HCT116 (cell line): ENCODE measurements at regions not wholly inside any gene's neighbourhood (a gene's known extent, or its start where the extent isn't known, plus 50 kb on each side); places are given as distances from the start of the nearest gene placed in this dataset.

Experiments used
- ATAC-seq: fragments of 200-7000 bp; cut with Tn5 transposase; 2 replicates; pipeline ENCODE4 v1.9.1; 2020; ENCODE audit warnings: mild to moderate bottlenecking, moderate library complexity
- BruUV-seq: library from RNA; stranded (reverse); fragments of 400-500 nt; replicated peaks from 2 replicates; lab custom pipeline; 2021; lab: Mats Ljungman, UMichigan
- CTCF ChIA-PET: fragments of 300-600 bp; sonication (Branson Sonifier 250); formaldehyde crosslinking; loops from one replicate; lab custom pipeline; 2021; ENCODE audit warnings: antibody characterized with exemption; lab: Charles Lee
- POLR2A ChIA-PET: fragments of 300-600, 350-600 bp; sonication (Branson Sonifier 250); formaldehyde crosslinking; loops from one replicate; lab custom pipeline; 2021; ENCODE audit warnings: antibody characterized with exemption; lab: Charles Lee
- RAD21 ChIA-PET, 2 experiments: fragments of 300-600 bp; sonication (Branson Sonifier 250); formaldehyde crosslinking; loops; one replicate each; lab custom pipeline; 2023; ENCODE audit warnings: low total read pairs in 2 of 2; ENCODE audit not compliant: uncharacterized antibody in 2 of 2, unreplicated experiment in 2 of 2, low non-redundant PET in 1 of 2; lab: Charles Lee
- DNase-seq: peaks from one replicate; pipeline ENCODE4 v3.0.0-alpha.2; 2010; ENCODE audit warnings: low read depth, low spot score
- H2AFZ ChIP-seq: fragments of 200-600 bp; shearing (Covaris generic), sonication (generic); 2 replicates; pipeline ENCODE4 v1.6.1; 2017; ENCODE audit warnings: low read depth, mixed run types, mixed read lengths, antibody characterized with exemption, low read length; ENCODE audit not compliant: poor library complexity, severe bottlenecking
- H3K27ac ChIP-seq: 2 replicates; pipeline ENCODE4 v1.5.1; 2012; ENCODE audit warnings: low read depth, low read length
- H3K27me3 ChIP-seq: fragments of 200-600 bp; sonication (generic); 2 replicates; pipeline ENCODE4 v1.6.1; 2016; ENCODE audit warnings: mixed run types, low read length, mixed read lengths; ENCODE audit not compliant: insufficient read depth
- H3K36me3 ChIP-seq, 2 experiments: fragments of 200-500 bp in 1 of 2; fragments of 200-600 bp in 1 of 2; sonication (Bioruptor generic) in 1 of 2; sonication (generic) in 1 of 2; 2 replicates each; pipeline versions ENCODE4 v1.5.1 to v1.6.1; 2014 to 2016; ENCODE audit warnings: low read length in 2 of 2, inconsistent platforms in 1 of 2, mixed read lengths in 1 of 2, mixed run types in 1 of 2; ENCODE audit not compliant: insufficient read depth in 2 of 2, control insufficient read depth in 1 of 2
- H3K4me1 ChIP-seq, 2 experiments: fragments of 200-600 bp in 1 of 2; sonication (generic) in 1 of 2; 2 replicates each; pipeline versions ENCODE4 v1.5.1 to v1.6.1; 2012 to 2017; ENCODE audit warnings: low read length in 2 of 2, inconsistent platforms in 1 of 2, mild to moderate bottlenecking in 1 of 2, mixed read lengths in 1 of 2, mixed run types in 1 of 2, moderate library complexity in 1 of 2; ENCODE audit not compliant: insufficient read depth in 2 of 2, control insufficient read depth in 1 of 2
- H3K4me2 ChIP-seq: fragments of 200-600 bp; sonication (generic); 2 replicates; pipeline ENCODE4 v1.6.1; 2017; ENCODE audit warnings: mixed run types, low read length, mixed read lengths
- H3K4me3 ChIP-seq, 2 experiments: fragments of 200-600 bp in 1 of 2; sonication (generic) in 1 of 2; replicated peaks in 1 of 2; 2 replicates each; pipeline ENCODE4 v1.5.1; 2011 to 2016; ENCODE audit warnings: low read length in 2 of 2, control low read depth in 1 of 2, low read depth in 1 of 2, mild to moderate bottlenecking in 1 of 2, mixed read lengths in 1 of 2, mixed run types in 1 of 2
- H3K79me2 ChIP-seq: fragments of 200-600 bp; sonication (generic); 2 replicates; pipeline ENCODE4 v1.6.1; 2017; ENCODE audit warnings: mild to moderate bottlenecking, mixed run types, low read length, moderate library complexity, mixed read lengths; ENCODE audit not compliant: insufficient read depth
- H3K9ac ChIP-seq: fragments of 200-600 bp; sonication (generic); 2 replicates; pipeline ENCODE4 v1.6.1; 2016; ENCODE audit warnings: low read length, mixed read lengths
- H3K9me2 ChIP-seq: fragments of 200-600 bp; sonication (generic), shearing (Covaris generic); 2 replicates; pipeline ENCODE4 v1.6.1; 2017; ENCODE audit warnings: mixed run types, mild to moderate bottlenecking, moderate library complexity; ENCODE audit not compliant: insufficient read depth
- H3K9me3 ChIP-seq, 2 experiments: fragments of 200-500 bp in 1 of 2; fragments of 200-600 bp in 1 of 2; sonication (Bioruptor generic) in 1 of 2; sonication (generic) in 1 of 2; 2 replicates each; pipeline ENCODE4 v1.6.1; 2014 to 2017; ENCODE audit warnings: low read length in 2 of 2, mixed read lengths in 2 of 2, inconsistent platforms in 1 of 2, low read depth in 1 of 2, mild to moderate bottlenecking in 1 of 2, mixed run types in 1 of 2, moderate library complexity in 1 of 2; ENCODE audit not compliant: control insufficient read depth in 1 of 2, insufficient read depth in 1 of 2
- H4K20me1 ChIP-seq: fragments of 200-600 bp; sonication (generic), shearing (Covaris generic); 2 replicates; pipeline ENCODE4 v1.6.1; 2017; ENCODE audit warnings: mixed run types, mild to moderate bottlenecking, moderate library complexity; ENCODE audit not compliant: insufficient read depth
- CBX3 ChIP-seq: IDR thresholded peaks from 2 replicates; pipeline ENCODE4 v1.6.1; 2012; ENCODE audit warnings: low read depth
- EGR1 ChIP-seq: IDR thresholded peaks from 2 replicates; pipeline ENCODE4 v1.6.1; 2012; ENCODE audit warnings: low read depth
- EZH2 ChIP-seq: fragments of 200-600 bp; sonication (generic); IDR thresholded peaks from 2 replicates; pipeline ENCODE4 v1.6.1; 2017; ENCODE audit warnings: antibody characterized with exemption, mixed run types
- EZH2phosphoT487 ChIP-seq: fragments of 200-600 bp; IDR thresholded peaks from 2 replicates; pipeline ENCODE4 v1.6.1; 2018; ENCODE audit warnings: antibody characterized with exemption, borderline replicate concordance
- FOSL1 ChIP-seq: IDR thresholded peaks from 2 replicates; pipeline ENCODE4 v1.6.1; 2012; ENCODE audit warnings: low read depth
- MAX ChIP-seq: IDR thresholded peaks from 2 replicates; pipeline ENCODE4 v1.6.1; 2012
- POLR2A ChIP-seq: IDR thresholded peaks from 2 replicates; pipeline ENCODE4 v1.7.0; 2011; ENCODE audit warnings: borderline replicate concordance; ENCODE audit not compliant: insufficient read depth, insufficient read length; ENCODE audit errors: extremely low read depth
- POLR2AphosphoS5 ChIP-seq: IDR thresholded peaks from 2 replicates; pipeline ENCODE4 v1.6.1; 2011; ENCODE audit warnings: mild to moderate bottlenecking, low read depth, low read length, moderate library complexity
- SIN3A ChIP-seq: IDR thresholded peaks from 2 replicates; pipeline ENCODE4 v1.6.1; 2012; ENCODE audit warnings: low read depth
- SP1 ChIP-seq: IDR thresholded peaks from 2 replicates; pipeline ENCODE4 v1.6.1; 2012; ENCODE audit warnings: low read depth
- SRF ChIP-seq: IDR thresholded peaks from 2 replicates; pipeline ENCODE4 v1.6.1; 2012; ENCODE audit warnings: low read depth
- TCF7L2 ChIP-seq: IDR thresholded peaks from 2 replicates; pipeline ENCODE4 v1.7.0; 2011; ENCODE audit warnings: borderline replicate concordance, inconsistent platforms; ENCODE audit not compliant: insufficient read depth, insufficient read length; ENCODE audit errors: extremely low read depth
- YY1 ChIP-seq: IDR thresholded peaks from 2 replicates; pipeline ENCODE4 v1.6.1; 2011; ENCODE audit warnings: low read length, low read depth, moderate library complexity, mild to moderate bottlenecking; ENCODE audit not compliant: insufficient replicate concordance; ENCODE audit errors: extremely low read depth
- ZFX ChIP-seq: fragments of 450-650 bp; IDR thresholded peaks from 2 replicates; pipeline ENCODE4 v1.6.1; 2017
- ZNF274 ChIP-seq: fragments of 200-500 bp; sonication (Bioruptor generic); IDR thresholded peaks from 2 replicates; pipeline ENCODE4 v1.6.1; 2014; ENCODE audit warnings: mild to moderate bottlenecking, low read depth, low read length, inconsistent platforms
- intact Hi-C: fragments of 100-400 bp; cut with micrococcal nuclease; formaldehyde crosslinking; loops from 2 replicates; pipeline ENCODE4 v1.10.0; 2022
- TF ChIP-seq, protein P1 (sequence below): IDR thresholded peaks from 2 replicates; pipeline ENCODE4 v1.6.1; 2011; ENCODE audit warnings: mild to moderate bottlenecking, low read length, moderate library complexity; ENCODE audit not compliant: insufficient replicate concordance; ENCODE audit errors: extremely low read depth
- TF ChIP-seq, protein P2 (sequence below): IDR thresholded peaks from 2 replicates; pipeline ENCODE4 v1.6.1; 2012

GRCh38 chr14:97120204-97120603 is 323.0 kb downstream of the VRK1 start:
- no peaks in the 10 kb centered on the region for H3K36me3 ChIP-seq
- POLR2A ChIA-PET: no interaction called here
- no peaks in the 10 kb centered on the region for H4K20me1 ChIP-seq
- ATAC-seq: no peak
- H3K27me3 ChIP-seq: no peaks in the 10 kb centered on the region
- BruUV-seq: no TSS peak
- no peak overlapping the region for H3K4me2 ChIP-seq
- no peak overlapping the region for H3K4me3 ChIP-seq
- TF ChIP-seq SRF: no peak
- H3K27ac ChIP-seq: no peak overlapping the region
- no peak for DNase-seq
- H3K4me1 ChIP-seq: peaks cover 0 to 18% of the 10 kb centered on the region in 2 experiments; a peak in 2 of 4 replicates
- H3K79me2 ChIP-seq: no peaks in the 10 kb centered on the region
- RAD21 ChIA-PET: no interaction called here
- intact Hi-C loops: no loop called here
- no peak overlapping the region for H3K9ac ChIP-seq
- H3K9me2 ChIP-seq: 0 out of 2 replicates have a peak, but pooled peaks cover 6% of the 10 kb centered on the region
- H3K9me3 ChIP-seq: no peaks in the 10 kb centered on the region
- no peak overlapping the region for H2AFZ ChIP-seq
- CTCF ChIA-PET: no interaction called here

GRCh38 chr14:97120611-97121031 is 323.4 kb downstream of the VRK1 start:
- H3K4me3 ChIP-seq: no peak overlapping the region
- no peak for TF ChIP-seq MAX
- TF ChIP-seq SIN3A: no peak
- TF ChIP-seq YY1: no peak
- TF ChIP-seq EZH2phosphoT487: no peak
- no peak for TF ChIP-seq EZH2
- TF ChIP-seq SP1: no peak
- TF ChIP-seq POLR2AphosphoS5: no peak
- TF ChIP-seq EGR1: no peak
- no peak for TF ChIP-seq TCF7L2
- TF ChIP-seq POLR2A: no peak
- TF ChIP-seq, protein P1, sequence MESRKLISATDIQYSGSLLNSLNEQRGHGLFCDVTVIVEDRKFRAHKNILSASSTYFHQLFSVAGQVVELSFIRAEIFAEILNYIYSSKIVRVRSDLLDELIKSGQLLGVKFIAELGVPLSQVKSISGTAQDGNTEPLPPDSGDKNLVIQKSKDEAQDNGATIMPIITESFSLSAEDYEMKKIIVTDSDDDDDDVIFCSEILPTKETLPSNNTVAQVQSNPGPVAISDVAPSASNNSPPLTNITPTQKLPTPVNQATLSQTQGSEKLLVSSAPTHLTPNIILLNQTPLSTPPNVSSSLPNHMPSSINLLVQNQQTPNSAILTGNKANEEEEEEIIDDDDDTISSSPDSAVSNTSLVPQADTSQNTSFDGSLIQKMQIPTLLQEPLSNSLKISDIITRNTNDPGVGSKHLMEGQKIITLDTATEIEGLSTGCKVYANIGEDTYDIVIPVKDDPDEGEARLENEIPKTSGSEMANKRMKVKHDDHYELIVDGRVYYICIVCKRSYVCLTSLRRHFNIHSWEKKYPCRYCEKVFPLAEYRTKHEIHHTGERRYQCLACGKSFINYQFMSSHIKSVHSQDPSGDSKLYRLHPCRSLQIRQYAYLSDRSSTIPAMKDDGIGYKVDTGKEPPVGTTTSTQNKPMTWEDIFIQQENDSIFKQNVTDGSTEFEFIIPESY: no peak
- TF ChIP-seq FOSL1: no peak
- no peak for TF ChIP-seq ZNF274
- TF ChIP-seq, protein P2, sequence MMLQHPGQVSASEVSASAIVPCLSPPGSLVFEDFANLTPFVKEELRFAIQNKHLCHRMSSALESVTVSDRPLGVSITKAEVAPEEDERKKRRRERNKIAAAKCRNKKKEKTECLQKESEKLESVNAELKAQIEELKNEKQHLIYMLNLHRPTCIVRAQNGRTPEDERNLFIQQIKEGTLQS: no peak
- no peak for TF ChIP-seq CBX3
- no peak for TF ChIP-seq ZFX
- TF ChIP-seq, all 23 proteins: peak for 0
- BruUV-seq: no TSS peak
- Histone ChIP-seq H4K20me1 (no peaks in the 10 kb centered on the region), H3K4me2 (no peak overlapping the region), H3K4me1 (peaks cover 0 to 14% of the 10 kb centered on the region in 2 experiments; a peak in 2 of 4 replicates), H3K36me3 (no peaks in the 10 kb centered on the region), H3K9ac (no peak overlapping the region), H3K27ac (no peak overlapping the region), H3K27me3 (no peaks in the 10 kb centered on the region), H2AFZ (no peak overlapping the region), H3K9me3 (no peaks in the 10 kb centered on the region), H3K9me2 (0 out of 2 replicates have a peak, but pooled peaks cover 7% of the 10 kb centered on the region), H3K79me2 (no peaks in the 10 kb centered on the region)
- ChIA-PET CTCF (no interaction called here), POLR2A (no interaction called here), RAD21 (no interaction called here)
- ATAC-seq (no peak), DNase-seq (no peak)
- intact Hi-C loops: no loop called here
